ENCODE measurements at regions not wholly inside any gene's neighbourhood (a gene's known extent, or its start where the extent isn't known, plus 50 kb on each side); places are given as distances from the start of the nearest gene placed in this dataset.

- Histone ChIP-seq H3K79me2 (ENCODE audit: insufficient read depth, low read length) (no peaks in the 10 kb centered on the region), H4K8ac (replicated peaks; ENCODE audit: insufficient read length, low read depth, low read length) (no peak overlapping the region), H2BK15ac (ENCODE audit: low read depth, low read length) (no peak overlapping the region), H3K18ac (ENCODE audit: insufficient read length, low read depth, low read length) (no peak overlapping the region), H3K56ac (ENCODE audit: insufficient read length, low read depth, low read length) (no peak overlapping the region), H3K27me3 (ENCODE audit: insufficient read depth, low read length) (no peaks in the 10 kb centered on the region), H3K4ac (ENCODE audit: low read depth, low read length) (no peak overlapping the region), H2BK12ac (ENCODE audit: insufficient read length, low read depth, low read length) (no peak overlapping the region), H3K4me2 (ENCODE audit: insufficient read depth, insufficient read length, low read length) (no peak overlapping the region), H4K20me1 (ENCODE audit: control insufficient read depth, insufficient read depth, insufficient read length) (no peaks in the 10 kb centered on the region), H2BK5ac (ENCODE audit: insufficient read length, low read length) (no peak overlapping the region), H2AFZ (ENCODE audit: low read length) (no peak overlapping the region), H3K4me1 (ENCODE audit: insufficient read depth, low read length) (no peaks in the 10 kb centered on the region), H3K27ac (ENCODE audit: insufficient read length, low read depth, low read length) (no peak overlapping the region), H2BK20ac (ENCODE audit: low read depth, low read length, poor library complexity, severe bottlenecking) (no peak overlapping the region), H3K9me3 (ENCODE audit: control insufficient read depth, low read depth, low read length) (no peaks in the 10 kb centered on the region), H3T11ph (ENCODE audit: low read length) (no peak overlapping the region), H4K91ac (ENCODE audit: insufficient read length, low read depth, low read length) (no peak overlapping the region), H4K5ac (ENCODE audit: insufficient read length, low read depth, low read length) (no peak overlapping the region), H3K14ac (ENCODE audit: insufficient read depth, low read length) (no peak overlapping the region), H3K79me1 (ENCODE audit: insufficient read depth, low read depth, low read length, poor library complexity, severe bottlenecking) (no peaks in the 10 kb centered on the region), H3K23ac (ENCODE audit: insufficient read length, low read depth, low read length) (no peak overlapping the region), H2AK5ac (ENCODE audit: insufficient read length, low read length) (no peak overlapping the region), H2BK120ac (ENCODE audit: low read depth, low read length, poor library complexity, severe bottlenecking) (no peak overlapping the region), H3K23me2 (ENCODE audit: insufficient read length, low read depth, low read length, poor library complexity, severe bottlenecking) (no peaks in the 10 kb centered on the region), H3K9ac (ENCODE audit: extremely low read depth, insufficient read length, low read length) (no peak overlapping the region)
- Mint-ChIP-seq H3K4me3 (no peak overlapping the region), H3K4me1 (no peaks in the 10 kb centered on the region), H3K27ac (no peak overlapping the region), H3K27me3 (ENCODE audit: low read depth) (no peaks in the 10 kb centered on the region), H3K9me3 (peaks cover 16 to 20% of the 10 kb centered on the region in 2 experiments), H3K36me3 (ENCODE audit: insufficient read depth in 1 of 3, low read depth in 3 of 3) (peaks cover 8 to 22% (median 14%) of the 10 kb centered on the region in 3 experiments; a peak in 6 of 7 replicates)
- no peak for DNase-seq
- no peak for TF ChIP-seq CTCF (conservative IDR thresholded peaks at IDR 0.05)
- no CpG with 5 or more reads among the region's 5 CpGs for WGBS (ENCODE audit: extremely low coverage, insufficient read length, low lambda C conversion rate)
Measured at GRCh38 chr13:65275838-65276630, 1954.1 kb downstream of the PCDH9 start.
